Liver (tissue), 3 donors: ENCODE measurements at regions not wholly inside any gene's neighbourhood (a gene's known extent, or its start where the extent isn't known, plus 50 kb on each side); places are given as distances from the start of the nearest gene placed in this dataset.

Experiments
- FOXA1 ChIP-seq: IDR thresholded peaks from 2 replicates; pipeline ENCODE4 v1.6.1; 2016; ENCODE audit warnings: antibody characterized with exemption
- HNF4A ChIP-seq, 2 donors: conservative IDR thresholded peaks; 2 replicates each; pipeline ENCODE4 v1.6.1; 2016; ENCODE audit warnings: antibody characterized with exemption in 2 of 2, mild to moderate bottlenecking in 2 of 2
- HNF4G ChIP-seq: IDR thresholded peaks from 2 replicates; pipeline ENCODE4 v1.6.1; 2016; ENCODE audit warnings: antibody characterized with exemption
- JUND ChIP-seq, 2 donors: IDR thresholded peaks; 2 replicates each; pipeline ENCODE4 v1.6.1; 2016; ENCODE audit warnings: antibody characterized with exemption in 2 of 2
- RAD21 ChIP-seq, 2 donors: IDR thresholded peaks; 2 replicates each; pipeline ENCODE4 v1.6.1; 2016; ENCODE audit warnings: antibody characterized with exemption in 2 of 2, mild to moderate bottlenecking in 2 of 2
- TAF1 ChIP-seq: conservative IDR thresholded peaks from 2 replicates; pipeline ENCODE4 v1.6.1; 2016; ENCODE audit warnings: antibody characterized with exemption, mild to moderate bottlenecking
- YY1 ChIP-seq: IDR thresholded peaks from 2 replicates; pipeline ENCODE4 v1.6.1; 2016; ENCODE audit warnings: antibody characterized with exemption, mild to moderate bottlenecking
- TF ChIP-seq, protein P1 (sequence below): fragments of 150-350 bp; IDR thresholded peaks from 2 replicates; pipeline ENCODE4 v1.5.1; 2017; ENCODE audit warnings: improper control_type of control experiment, low read depth, low read length; ENCODE audit not compliant: missing input control
- TF ChIP-seq, protein P2 (sequence below): IDR thresholded peaks from 2 replicates; pipeline ENCODE4 v1.6.1; 2016; ENCODE audit warnings: antibody characterized with exemption, mild to moderate bottlenecking
- donor health status: healthy.
- donor health status: healthy.

- TF ChIP-seq, protein P1, sequence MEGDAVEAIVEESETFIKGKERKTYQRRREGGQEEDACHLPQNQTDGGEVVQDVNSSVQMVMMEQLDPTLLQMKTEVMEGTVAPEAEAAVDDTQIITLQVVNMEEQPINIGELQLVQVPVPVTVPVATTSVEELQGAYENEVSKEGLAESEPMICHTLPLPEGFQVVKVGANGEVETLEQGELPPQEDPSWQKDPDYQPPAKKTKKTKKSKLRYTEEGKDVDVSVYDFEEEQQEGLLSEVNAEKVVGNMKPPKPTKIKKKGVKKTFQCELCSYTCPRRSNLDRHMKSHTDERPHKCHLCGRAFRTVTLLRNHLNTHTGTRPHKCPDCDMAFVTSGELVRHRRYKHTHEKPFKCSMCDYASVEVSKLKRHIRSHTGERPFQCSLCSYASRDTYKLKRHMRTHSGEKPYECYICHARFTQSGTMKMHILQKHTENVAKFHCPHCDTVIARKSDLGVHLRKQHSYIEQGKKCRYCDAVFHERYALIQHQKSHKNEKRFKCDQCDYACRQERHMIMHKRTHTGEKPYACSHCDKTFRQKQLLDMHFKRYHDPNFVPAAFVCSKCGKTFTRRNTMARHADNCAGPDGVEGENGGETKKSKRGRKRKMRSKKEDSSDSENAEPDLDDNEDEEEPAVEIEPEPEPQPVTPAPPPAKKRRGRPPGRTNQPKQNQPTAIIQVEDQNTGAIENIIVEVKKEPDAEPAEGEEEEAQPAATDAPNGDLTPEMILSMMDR, result no peak
- TF ChIP-seq RAD21 (IDR thresholded peaks at IDR 0.05), result peak; percentile 28 to 45
- no peak for TF ChIP-seq FOXA1
- peak; percentile 90 to 91 for TF ChIP-seq JUND (IDR thresholded peaks at IDR 0.05)
- TF ChIP-seq YY1, result peak; percentile 21
- TF ChIP-seq HNF4G, result peak; percentile 75
- peak; percentile 89 to 90 for TF ChIP-seq HNF4A (conservative IDR thresholded peaks at IDR 0.05)
- TF ChIP-seq, protein P2, sequence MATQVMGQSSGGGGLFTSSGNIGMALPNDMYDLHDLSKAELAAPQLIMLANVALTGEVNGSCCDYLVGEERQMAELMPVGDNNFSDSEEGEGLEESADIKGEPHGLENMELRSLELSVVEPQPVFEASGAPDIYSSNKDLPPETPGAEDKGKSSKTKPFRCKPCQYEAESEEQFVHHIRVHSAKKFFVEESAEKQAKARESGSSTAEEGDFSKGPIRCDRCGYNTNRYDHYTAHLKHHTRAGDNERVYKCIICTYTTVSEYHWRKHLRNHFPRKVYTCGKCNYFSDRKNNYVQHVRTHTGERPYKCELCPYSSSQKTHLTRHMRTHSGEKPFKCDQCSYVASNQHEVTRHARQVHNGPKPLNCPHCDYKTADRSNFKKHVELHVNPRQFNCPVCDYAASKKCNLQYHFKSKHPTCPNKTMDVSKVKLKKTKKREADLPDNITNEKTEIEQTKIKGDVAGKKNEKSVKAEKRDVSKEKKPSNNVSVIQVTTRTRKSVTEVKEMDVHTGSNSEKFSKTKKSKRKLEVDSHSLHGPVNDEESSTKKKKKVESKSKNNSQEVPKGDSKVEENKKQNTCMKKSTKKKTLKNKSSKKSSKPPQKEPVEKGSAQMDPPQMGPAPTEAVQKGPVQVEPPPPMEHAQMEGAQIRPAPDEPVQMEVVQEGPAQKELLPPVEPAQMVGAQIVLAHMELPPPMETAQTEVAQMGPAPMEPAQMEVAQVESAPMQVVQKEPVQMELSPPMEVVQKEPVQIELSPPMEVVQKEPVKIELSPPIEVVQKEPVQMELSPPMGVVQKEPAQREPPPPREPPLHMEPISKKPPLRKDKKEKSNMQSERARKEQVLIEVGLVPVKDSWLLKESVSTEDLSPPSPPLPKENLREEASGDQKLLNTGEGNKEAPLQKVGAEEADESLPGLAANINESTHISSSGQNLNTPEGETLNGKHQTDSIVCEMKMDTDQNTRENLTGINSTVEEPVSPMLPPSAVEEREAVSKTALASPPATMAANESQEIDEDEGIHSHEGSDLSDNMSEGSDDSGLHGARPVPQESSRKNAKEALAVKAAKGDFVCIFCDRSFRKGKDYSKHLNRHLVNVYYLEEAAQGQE, result no peak
- no peak for TF ChIP-seq TAF1
Measured at GRCh38 chr4:100839712-100840111, 321.9 kb upstream of the EMCN start.
